GM12875 (cell line): ENCODE measurements at regions not wholly inside any gene's neighbourhood (a gene's known extent, or its start where the extent isn't known, plus 50 kb on each side); places are given as distances from the start of the nearest gene placed in this dataset.

ENCODE experiments used
- H3K4me3 ChIP-seq: one replicate; pipeline ENCODE4 v1.5.1; 2011; ENCODE audit warnings: low read depth, low read length, control low read depth
- TF ChIP-seq, protein P1 (sequence below): IDR thresholded peaks from 2 replicates; pipeline ENCODE4 v1.5.1; 2011; ENCODE audit warnings: low read depth, mild to moderate bottlenecking, control low read depth, inconsistent platforms, low read length, moderate library complexity, borderline replicate concordance; ENCODE audit not compliant: insufficient read depth

DNA sequence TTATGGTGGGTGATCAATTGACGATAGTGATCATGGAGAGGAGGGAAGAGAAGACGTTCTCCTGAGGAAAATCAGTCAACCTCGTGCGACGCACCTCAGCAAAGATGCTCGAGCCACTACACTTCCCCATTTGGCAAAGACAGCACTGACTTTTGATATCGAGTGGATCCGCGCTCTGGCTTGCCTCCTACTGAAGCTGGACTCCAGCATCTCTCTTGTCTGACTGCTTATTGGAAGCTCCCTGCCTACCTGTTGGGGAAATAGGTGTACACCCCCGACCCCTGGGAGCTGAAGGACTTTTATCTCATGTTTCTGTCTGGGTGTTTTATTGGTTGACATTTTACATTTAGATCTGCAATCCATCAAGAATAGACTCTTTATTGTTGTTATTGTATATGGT is 476.8 kb upstream of the B3GAT1 start:
- H3K4me3 ChIP-seq, result no peak overlapping the region
- TF ChIP-seq, protein P1, sequence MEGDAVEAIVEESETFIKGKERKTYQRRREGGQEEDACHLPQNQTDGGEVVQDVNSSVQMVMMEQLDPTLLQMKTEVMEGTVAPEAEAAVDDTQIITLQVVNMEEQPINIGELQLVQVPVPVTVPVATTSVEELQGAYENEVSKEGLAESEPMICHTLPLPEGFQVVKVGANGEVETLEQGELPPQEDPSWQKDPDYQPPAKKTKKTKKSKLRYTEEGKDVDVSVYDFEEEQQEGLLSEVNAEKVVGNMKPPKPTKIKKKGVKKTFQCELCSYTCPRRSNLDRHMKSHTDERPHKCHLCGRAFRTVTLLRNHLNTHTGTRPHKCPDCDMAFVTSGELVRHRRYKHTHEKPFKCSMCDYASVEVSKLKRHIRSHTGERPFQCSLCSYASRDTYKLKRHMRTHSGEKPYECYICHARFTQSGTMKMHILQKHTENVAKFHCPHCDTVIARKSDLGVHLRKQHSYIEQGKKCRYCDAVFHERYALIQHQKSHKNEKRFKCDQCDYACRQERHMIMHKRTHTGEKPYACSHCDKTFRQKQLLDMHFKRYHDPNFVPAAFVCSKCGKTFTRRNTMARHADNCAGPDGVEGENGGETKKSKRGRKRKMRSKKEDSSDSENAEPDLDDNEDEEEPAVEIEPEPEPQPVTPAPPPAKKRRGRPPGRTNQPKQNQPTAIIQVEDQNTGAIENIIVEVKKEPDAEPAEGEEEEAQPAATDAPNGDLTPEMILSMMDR, result no peak

DNA sequence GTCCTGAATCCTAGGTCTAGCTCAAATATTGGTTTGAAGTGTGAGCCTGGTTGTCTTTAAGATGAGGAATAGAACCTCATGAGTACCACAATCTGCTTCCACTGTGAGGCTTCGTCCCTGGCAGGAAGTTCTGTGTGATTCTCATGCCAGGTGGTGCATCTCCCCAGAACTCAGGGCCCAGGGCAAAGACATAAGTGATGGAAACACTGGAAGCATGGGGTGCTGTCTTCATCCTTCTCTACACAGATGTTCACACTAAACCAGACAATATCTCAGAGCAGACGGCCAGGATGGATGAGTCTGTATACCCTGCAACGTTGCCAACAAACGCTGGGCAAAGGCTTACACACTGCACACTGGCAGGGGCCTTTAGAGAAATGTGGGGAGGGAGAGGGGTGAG is 475.9 kb upstream of the B3GAT1 start:
- TF ChIP-seq, protein P1, result no peak
- H3K4me3 ChIP-seq, result no peak overlapping the region

DNA sequence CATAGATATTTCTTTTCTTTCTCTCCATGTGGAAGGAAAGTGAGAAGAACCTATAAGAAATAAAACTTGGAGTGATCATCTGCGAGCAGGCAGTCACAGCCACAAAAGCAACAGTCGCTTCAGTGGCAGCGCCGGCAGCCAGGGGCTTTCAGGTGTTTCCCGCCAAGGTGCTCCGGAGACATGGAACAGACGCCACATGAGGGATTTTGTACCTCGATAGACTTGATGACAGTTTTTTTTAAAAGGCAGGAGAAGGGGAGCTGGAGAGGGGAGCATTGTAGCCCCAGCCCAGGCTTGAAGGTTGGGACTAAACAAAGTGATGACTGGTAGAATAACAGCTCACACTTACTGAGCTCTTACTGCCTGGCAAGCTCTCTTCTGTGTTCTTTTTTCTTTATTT is 471.4 kb upstream of the B3GAT1 start:
- TF ChIP-seq, protein P1, result no peak
- no peak overlapping the region for H3K4me3 ChIP-seq

DNA sequence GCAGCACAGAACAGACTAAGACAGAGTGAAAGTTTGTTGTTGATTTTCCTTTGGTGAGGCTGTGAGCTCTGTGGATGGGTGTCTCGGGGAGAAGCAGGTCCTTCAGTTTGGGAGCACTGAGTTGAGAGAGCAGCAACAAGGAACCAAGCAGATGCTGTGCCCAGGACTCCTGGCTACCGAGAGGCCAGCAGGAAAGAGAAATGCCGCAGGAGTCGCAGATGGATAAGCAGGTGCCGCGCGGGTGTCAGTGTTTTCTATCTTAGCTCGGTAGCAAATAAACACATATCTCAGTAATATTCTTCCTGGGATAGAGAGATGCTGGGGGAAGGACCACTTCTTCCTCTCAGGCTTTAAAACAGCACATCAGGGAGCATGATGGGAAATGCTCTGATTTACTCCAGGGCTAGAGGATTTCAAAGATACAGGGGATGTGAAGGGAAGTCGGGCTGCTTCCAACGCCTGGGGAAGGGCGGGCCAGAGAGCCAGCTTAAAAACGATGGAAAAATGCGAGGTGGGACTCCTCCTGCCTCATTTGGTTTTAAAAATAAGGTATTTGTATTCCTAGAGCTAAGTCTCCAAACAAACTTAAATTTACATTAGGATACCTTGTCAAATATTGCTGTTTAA is 470.7 kb upstream of the B3GAT1 start:
- no peak overlapping the region for H3K4me3 ChIP-seq
- TF ChIP-seq, protein P1, result no peak

DNA sequence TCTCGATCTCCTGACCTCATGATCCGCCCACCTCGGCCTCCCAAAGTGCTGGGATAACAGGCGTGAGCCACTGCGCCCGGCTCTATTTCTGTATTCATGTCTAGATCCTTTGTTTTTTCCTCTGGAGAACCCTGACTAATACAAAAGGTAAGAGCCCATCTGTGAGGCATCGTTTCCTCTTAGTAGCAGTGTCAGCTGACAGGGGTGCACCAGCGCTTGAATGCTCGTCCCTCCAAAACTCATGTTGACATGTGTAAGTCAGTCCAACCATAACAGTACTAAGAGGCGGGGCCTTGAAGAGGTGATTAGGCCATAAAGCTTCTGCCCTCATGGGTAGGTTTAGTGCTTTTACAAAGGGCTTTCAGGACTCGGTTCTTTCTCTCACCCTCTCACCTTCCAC is 470.1 kb upstream of the B3GAT1 start:
- H3K4me3 ChIP-seq, result no peak overlapping the region
- TF ChIP-seq, protein P1, result no peak

DNA sequence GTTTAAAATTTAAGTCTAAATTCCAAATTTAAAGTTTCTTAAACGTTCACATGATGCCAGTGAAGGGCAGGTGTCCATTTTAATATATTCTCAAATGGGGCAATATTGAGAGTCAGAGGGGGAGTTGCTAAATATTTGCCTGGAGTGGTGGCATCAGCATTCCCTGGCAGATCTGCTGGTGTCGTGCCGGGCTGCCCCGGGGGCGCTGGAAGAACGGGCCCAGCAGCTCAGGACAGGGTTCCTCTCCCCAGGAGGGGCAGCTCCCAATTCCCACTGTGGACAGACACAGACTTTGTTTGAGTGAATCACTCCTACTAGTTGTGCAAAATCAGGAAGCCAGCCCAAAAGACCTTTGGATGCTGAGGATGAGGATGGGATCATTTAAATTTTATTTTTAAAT is 468.7 kb upstream of the B3GAT1 start:
- H3K4me3 ChIP-seq, result no peak overlapping the region
- TF ChIP-seq, protein P1, result no peak

DNA sequence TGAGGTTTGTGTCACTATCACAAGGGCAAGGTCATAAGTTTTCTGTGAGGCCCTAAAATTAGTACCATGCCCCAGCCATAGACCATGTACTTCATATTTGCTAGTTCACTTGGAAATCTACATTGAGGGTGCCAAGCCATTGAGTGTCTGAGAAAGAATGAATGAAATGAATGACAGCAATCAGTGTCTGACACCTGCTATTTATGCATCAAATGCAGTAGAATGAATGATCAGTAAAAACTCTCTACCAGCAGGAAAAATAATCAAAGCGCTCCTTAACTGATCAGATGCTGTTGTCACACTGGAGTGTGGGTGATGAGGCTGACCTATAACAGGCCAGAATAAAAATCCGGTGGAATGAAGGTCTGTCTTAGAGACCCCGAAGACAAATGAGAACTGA is 467.9 kb upstream of the B3GAT1 start:
- no peak overlapping the region for H3K4me3 ChIP-seq
- TF ChIP-seq, protein P1, result no peak
